TTC549 (cell line): ENCODE measurements at regions not wholly inside any gene's neighbourhood (a gene's known extent, or its start where the extent isn't known, plus 50 kb on each side); places are given as distances from the start of the nearest gene placed in this dataset.

Experiments
- FAIRE-seq: peaks from 2 replicates; lab custom pipeline; 2012; peaks lifted over from hg19 to GRCh38; lab: Jason Lieb, UNC

GRCh38 chr1:104853276-104853675, 1103.6 kb downstream of the AMY1C start:
- FAIRE-seq: no peak

- FAIRE-seq: no peak
Observed at GRCh38 chr1:104854529-104854928, 1104.8 kb downstream of the AMY1C start.

GRCh38 chr1:104855550-104855949, 1105.9 kb downstream of the AMY1C start:
- no peak for FAIRE-seq

GRCh38 chr1:104856091-104856490, 1106.4 kb downstream of the AMY1C start:
- no peak for FAIRE-seq

- no peak for FAIRE-seq
Observed at GRCh38 chr1:104856518-104856917, 1106.8 kb downstream of the AMY1C start.

- FAIRE-seq: no peak
Observed at GRCh38 chr1:104868794-104869193, 1119.1 kb downstream of the AMY1C start.

- FAIRE-seq: no peak
Observed at GRCh38 chr1:104874044-104874443, 1124.3 kb downstream of the AMY1C start.

GRCh38 chr1:104878203-104878909, 1128.7 kb downstream of the AMY1C start:
- FAIRE-seq: no peak

GRCh38 chr1:104884939-104885338, 1135.2 kb downstream of the AMY1C start:
- no peak for FAIRE-seq

- no peak for FAIRE-seq
Observed at GRCh38 chr1:104905322-104905721, 1155.6 kb downstream of the AMY1C start.

- FAIRE-seq: no peak
Observed at GRCh38 chr1:104906141-104906540, 1156.4 kb downstream of the AMY1C start.

GRCh38 chr1:104919188-104919587, 1169.5 kb downstream of the AMY1C start:
- no peak for FAIRE-seq

- no peak for FAIRE-seq
Observed at GRCh38 chr1:104921525-104921924, 1171.8 kb downstream of the AMY1C start.

- no peak for FAIRE-seq
Observed at GRCh38 chr1:104923075-104923474, 1173.4 kb downstream of the AMY1C start.

- FAIRE-seq: no peak
Observed at GRCh38 chr1:104929280-104929679, 1179.6 kb downstream of the AMY1C start.

- FAIRE-seq: no peak
Observed at GRCh38 chr1:104932030-104932915, 1182.6 kb downstream of the AMY1C start.

GRCh38 chr1:104932949-104933679, 1183.4 kb downstream of the AMY1C start:
- FAIRE-seq: no peak

GRCh38 chr1:104933846-104934245, 1184.1 kb downstream of the AMY1C start:
- no peak for FAIRE-seq

- no peak for FAIRE-seq
Observed at GRCh38 chr1:104945406-104945805, 1195.7 kb downstream of the AMY1C start.

GRCh38 chr1:104946558-104947210, 1197.0 kb downstream of the AMY1C start:
- FAIRE-seq: no peak

GRCh38 chr1:104953555-104953954, 1203.9 kb downstream of the AMY1C start:
- FAIRE-seq: no peak

GRCh38 chr1:104973516-104973915, 1223.8 kb downstream of the AMY1C start:
- FAIRE-seq: no peak
